ENCODE measurements at regions not wholly inside any gene's neighbourhood (a gene's known extent, or its start where the extent isn't known, plus 50 kb on each side); places are given as distances from the start of the nearest gene placed in this dataset.

GRCh38 chr20:60903325-60903971, 348.6 kb upstream of the CDH4 start:
- no peak for DNase-seq (ENCODE audit: low read depth)

GRCh38 chr20:60904730-60905129, 347.3 kb upstream of the CDH4 start:
- DNase-seq (ENCODE audit: low read depth), result no peak

DNA sequence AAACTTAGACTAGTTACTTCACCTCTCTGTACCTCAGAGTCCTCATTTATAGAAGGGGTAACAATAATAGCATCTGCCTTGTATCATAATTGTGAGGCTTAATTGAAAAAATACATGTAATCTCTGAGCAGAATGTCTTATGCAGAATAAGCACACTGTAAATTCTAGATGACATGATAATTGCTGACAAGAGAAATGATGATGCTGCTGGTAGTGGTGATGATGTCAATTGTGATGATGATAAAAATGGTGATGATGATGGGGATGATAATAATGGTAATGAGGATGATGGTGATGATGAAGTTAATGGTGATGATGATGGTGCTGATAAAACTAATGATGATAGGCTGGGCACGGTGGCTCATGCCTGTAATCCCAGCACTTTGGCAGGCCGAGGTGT, 346.1 kb upstream of the CDH4 start:
- DNase-seq (ENCODE audit: low read depth), result no peak

DNA sequence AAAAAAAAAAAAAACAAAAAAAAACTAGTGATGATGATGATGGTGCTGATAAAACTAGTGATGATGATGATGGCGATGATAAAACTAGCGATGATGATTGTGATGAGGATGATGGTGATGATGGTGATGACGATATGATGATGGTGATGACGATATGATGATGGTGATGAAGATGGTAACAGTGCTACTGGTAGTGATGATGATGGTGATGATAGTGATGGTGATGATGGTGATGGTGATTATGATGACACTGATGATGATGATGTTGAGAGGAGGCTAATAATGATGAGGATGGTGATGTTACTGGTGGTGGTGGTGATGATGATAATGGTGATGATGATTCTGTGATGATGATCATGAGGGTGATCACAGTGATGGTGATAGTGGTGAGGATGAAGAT, 345.5 kb upstream of the CDH4 start:
- DNase-seq (ENCODE audit: low read depth), result no peak

- DNase-seq (ENCODE audit: low read depth), result no peak
Measured at GRCh38 chr20:60913298-60913697, 338.8 kb upstream of the CDH4 start.

DNA sequence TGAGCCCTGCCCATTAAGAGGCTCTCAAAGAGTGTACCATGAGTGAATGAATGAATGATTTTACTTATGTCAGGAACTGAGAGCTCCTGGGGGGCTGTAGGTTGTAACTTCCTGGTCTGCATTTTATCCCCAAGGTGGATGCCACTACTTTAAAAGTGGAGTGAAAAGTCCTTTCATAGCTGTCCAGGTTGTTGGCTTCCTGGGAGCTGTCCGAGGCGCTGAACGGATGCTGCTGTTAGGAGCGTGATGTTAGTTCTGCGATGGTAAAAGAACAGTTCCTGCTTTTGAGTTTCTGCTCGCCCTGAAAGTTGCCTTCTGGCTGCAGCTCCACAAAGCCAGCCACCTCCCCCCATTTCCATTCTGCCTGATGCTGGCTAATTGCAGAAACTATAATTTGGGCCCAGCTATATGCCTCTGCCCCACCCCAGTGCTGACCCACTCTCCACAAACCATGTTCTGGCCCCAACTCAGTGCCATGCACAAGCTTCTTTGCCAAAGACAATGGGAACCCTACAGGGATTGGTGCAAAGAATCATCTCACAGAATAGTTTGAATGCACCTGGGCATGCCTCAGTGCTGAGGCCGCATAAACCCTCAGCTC, 330.9 kb upstream of the CDH4 start:
- no peak for DNase-seq (ENCODE audit: low read depth)

DNA sequence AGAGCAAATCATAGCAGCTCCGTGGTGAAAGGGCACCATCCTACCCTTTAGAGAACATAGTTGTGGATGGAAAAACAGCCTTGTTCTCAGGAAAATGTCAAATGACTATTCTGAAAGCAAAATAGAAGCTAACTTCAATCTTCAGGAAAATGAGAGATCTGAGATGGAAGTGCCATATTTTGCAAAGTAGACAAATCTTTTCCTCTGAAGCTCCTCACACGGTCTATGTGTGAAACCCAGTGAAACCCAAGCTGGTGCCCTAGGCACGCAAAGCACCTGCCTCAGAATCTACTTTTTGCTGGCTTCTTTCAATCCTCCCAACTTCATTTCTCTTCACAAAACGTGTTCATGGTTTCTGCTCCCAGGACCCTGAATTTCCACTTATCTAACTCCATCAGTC, 325.2 kb upstream of the CDH4 start:
- DNase-seq (ENCODE audit: low read depth), result no peak

GRCh38 chr20:60928341-60928740, 323.7 kb upstream of the CDH4 start:
- no peak for DNase-seq (ENCODE audit: low read depth)

DNA sequence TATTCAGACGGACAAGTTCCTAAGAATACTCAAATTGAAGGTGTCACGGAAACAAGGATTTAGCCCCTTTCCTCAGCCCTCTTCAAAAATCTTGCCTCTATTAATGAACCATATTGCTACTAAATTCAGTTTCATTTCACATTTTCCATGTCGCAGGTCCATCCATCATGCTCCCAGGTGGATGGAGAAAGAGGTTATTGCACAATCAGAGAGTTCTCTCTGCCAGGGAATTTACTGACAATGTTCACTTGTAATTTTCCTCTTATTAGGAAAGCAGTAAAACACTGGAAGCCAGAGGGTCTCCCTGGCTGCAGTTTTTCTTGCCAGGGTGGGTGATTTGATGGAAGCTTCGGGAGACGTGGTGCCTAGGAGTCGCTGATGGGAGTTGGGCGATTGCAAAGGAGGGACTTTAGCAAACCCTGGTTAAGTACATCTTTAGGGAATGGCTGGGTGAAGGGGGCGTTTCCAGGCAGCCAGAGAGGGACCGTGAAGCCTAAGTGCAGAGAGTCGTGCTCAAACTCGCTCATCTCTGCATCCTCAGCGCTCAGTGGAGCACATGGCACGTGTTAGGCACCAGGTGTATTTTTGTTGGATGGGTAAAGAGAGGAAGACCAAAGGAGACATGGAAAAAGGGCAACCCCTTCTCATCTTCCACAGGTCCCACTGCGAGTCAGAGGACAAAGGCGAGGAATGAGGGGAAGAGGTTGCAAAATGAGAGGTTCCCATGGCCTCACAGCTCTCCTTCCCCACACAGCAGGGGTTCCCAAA, 321.9 kb upstream of the CDH4 start:
- no peak for DNase-seq (ENCODE audit: low read depth)

- DNase-seq (ENCODE audit: low read depth), result no peak
Measured at GRCh38 chr20:60931696-60932095, 320.4 kb upstream of the CDH4 start.

GRCh38 chr20:60934724-60935123, 317.3 kb upstream of the CDH4 start:
- no peak for DNase-seq (ENCODE audit: low read depth)

- no peak for DNase-seq (ENCODE audit: low read depth)
Measured at GRCh38 chr20:60935971-60936370, 316.1 kb upstream of the CDH4 start.

DNA sequence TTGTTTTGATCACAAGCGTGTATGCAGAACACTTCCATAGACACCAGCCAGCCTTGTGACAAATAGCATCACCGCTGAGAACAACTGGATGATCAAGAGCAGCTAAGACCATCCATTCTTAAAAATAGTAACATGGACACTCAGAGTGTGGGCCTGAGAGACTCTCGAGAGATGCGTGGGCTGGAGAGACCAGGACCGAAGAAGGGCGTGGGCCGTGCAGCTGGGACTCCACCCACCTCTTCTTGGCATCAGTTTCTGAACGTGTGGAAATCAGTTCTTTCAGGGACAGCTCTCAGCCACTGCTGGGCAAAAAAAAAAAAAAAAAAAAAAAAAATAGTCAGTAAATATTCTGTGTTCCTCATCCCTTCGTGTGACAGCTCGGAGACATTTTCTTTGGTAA, 314.5 kb upstream of the CDH4 start:
- no peak for DNase-seq (ENCODE audit: low read depth)

- no peak for DNase-seq (ENCODE audit: low read depth)
Measured at GRCh38 chr20:60941379-60941778, 310.7 kb upstream of the CDH4 start.

GRCh38 chr20:60947819-60948218, 304.2 kb upstream of the CDH4 start:
- DNase-seq (ENCODE audit: low read depth), result no peak

DNA sequence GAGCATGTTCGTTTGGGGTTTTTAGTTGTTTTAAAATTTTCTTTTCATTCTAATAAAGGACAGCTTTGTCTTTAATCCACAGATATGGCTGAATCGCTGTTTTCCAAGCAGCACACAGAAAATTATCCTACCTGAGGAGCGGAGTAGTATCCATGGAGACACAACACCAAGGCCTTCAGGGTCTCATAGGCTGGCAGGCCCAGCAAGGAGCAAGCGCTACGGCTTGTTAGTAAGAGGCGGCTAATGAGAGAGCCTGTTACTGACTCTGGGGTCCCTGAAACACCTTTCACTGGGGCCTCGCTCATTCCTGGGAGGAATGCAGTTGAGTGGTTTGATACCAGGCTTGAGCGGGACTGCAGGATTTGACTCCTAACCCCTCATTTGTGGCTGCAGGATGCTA, 303.8 kb upstream of the CDH4 start:
- no peak for DNase-seq (ENCODE audit: low read depth)

DNA sequence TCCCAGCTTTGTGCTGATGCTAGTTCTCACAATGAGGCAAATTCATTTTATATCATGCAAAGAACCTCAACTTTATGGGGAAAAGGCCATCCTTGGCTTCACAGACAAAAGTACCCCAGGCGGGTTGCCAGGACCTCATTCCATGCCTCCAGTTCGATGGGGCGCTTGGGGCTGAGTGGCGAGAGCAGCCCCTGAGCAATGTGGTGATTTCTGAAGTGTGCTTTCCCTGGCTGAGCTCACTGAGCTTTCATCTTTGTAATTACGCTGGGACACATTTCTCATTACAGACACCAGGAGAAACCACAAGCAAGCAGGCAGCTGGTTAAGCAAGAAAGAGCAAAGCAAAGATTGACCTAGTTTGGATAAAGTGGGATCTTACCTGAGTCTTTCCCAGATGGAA, 301.5 kb upstream of the CDH4 start:
- DNase-seq (ENCODE audit: low read depth), result no peak

DNA sequence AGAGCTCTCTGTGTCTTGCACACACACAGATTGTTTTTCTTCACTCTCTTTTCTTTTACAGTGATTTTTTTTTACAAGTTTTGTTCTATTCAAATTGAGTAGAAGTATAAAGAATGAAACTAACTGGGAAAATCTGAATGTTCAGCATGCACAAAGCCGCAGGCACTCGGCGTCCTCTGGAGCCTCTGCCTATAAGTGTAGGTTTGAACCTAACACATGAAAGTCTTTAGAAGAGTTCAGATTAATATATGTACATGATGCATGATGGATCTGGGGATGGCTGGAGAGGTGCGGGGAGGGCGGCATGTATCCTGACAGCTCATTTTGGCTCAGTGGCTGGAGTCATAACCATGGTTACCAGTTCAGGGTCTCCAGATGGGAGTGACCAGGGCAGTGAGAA, 301.1 kb upstream of the CDH4 start:
- no peak for DNase-seq (ENCODE audit: low read depth)

- no peak for DNase-seq (ENCODE audit: low read depth)
Measured at GRCh38 chr20:60952861-60953260, 299.2 kb upstream of the CDH4 start.

DNA sequence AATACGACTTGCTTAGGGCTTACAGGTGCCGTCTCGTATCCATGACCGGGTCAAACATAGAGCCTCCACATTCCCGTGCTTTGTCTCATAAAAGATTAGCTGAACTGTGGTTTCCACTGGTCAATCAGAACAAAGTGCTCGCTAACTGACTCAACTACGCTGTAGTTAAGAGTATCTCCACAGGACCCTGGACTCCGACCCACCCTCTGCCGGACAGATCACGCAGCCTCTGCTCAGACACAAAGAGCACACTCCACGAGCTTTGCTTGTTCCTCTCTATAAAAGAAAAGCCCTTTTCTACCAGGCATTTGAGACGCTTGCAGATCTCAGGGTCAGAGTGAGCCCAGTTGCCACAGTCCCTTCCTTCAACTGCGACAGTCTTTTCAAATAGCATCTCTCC, 298.7 kb upstream of the CDH4 start:
- no peak for DNase-seq (ENCODE audit: low read depth)

DNA sequence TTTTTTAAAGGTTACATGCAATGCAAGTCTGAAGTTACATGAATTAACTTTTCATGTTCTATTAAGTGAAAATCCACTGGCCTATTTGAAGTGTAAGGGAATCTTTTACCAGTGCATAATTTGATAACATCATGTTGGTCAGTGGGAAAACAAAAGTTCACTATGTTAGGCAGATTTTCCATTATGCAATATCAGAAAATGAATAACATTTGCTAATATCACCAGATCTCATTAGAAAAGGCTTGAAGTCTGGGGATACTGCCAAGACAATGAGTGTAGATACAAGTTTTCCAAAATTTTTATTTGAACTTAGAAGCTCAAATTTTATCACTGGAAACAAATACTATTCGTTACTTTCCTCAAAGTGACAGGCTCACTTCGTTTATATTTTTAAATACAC, 296.4 kb upstream of the CDH4 start:
- no peak for DNase-seq (ENCODE audit: low read depth)

DNA sequence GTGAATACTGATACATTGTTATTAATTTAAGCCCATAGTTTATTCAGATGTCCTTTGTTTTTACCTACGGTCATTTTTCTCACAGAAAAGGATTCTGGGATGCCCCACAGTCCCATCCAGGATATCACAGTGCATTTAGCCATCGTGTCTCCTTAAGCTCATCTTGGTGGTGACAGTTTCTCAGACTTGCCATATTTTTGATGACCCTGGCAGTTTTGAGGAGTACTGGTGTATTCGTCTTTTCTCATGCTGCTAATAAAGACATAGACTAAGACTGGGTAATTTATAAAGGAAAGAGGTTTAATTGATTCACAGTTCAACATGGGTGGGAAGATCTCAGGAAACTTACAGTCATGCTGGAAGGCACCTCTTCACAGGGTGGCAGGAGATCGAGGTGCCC, 295.9 kb upstream of the CDH4 start:
- DNase-seq (ENCODE audit: low read depth), result no peak

- no peak for DNase-seq (ENCODE audit: low read depth)
Measured at GRCh38 chr20:60957621-60958020, 294.4 kb upstream of the CDH4 start.

DNA sequence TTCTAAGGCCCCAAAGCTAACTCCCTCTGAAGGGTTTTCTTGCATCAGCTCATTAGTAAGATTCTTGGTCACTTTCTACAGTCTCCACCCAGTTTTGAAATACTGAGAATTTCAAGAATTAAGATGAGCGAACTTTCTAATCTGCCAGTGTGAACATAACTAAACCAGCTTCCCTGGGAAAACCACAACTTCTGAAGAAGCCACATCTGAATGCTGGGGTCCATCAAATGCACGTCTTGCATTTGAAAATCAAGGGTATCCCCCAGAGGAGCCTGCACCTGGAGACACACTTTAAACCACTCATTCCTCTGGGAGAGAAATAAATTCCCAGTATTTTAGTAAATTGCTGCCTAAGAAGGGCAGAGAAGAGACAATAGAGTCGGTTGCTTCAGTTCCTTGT, 292.1 kb upstream of the CDH4 start:
- DNase-seq (ENCODE audit: low read depth), result no peak
